HG02870 (cell line): ENCODE measurements at regions not wholly inside any gene's neighbourhood (a gene's known extent, or its start where the extent isn't known, plus 50 kb on each side); places are given as distances from the start of the nearest gene placed in this dataset.

Source experiments
- ATAC-seq: cut with Tn5 transposase; IDR thresholded peaks from one replicate; pipeline ENCODE4 v1.9.1; 2021; ENCODE audit warnings: mild to moderate bottlenecking, moderate library complexity; ENCODE audit not compliant: unreplicated experiment

GRCh38 chr10:78184851-78185692, 151.4 kb downstream of the RPS24 start:
- ATAC-seq, result no peak

- no peak for ATAC-seq
These were observed 152.0 kb downstream of the RPS24 start for GRCh38 chr10:78185693-78186055.

- no peak for ATAC-seq
These were observed 152.9 kb downstream of the RPS24 start for GRCh38 chr10:78186572-78186971.

GRCh38 chr10:78187371-78187770, 153.7 kb downstream of the RPS24 start:
- ATAC-seq, result no peak

- no peak for ATAC-seq
These were observed 154.8 kb downstream of the RPS24 start for GRCh38 chr10:78188446-78188845.

GRCh38 chr10:78190051-78190825, 156.6 kb downstream of the RPS24 start:
- ATAC-seq, result no peak

GRCh38 chr10:78191301-78191700, 157.6 kb downstream of the RPS24 start:
- ATAC-seq, result no peak

- no peak for ATAC-seq
These were observed 159.5 kb downstream of the RPS24 start for GRCh38 chr10:78193189-78193588.

GRCh38 chr10:78194050-78194449, 160.4 kb downstream of the RPS24 start:
- ATAC-seq, result no peak

- ATAC-seq, result no peak
These were observed 161.1 kb downstream of the RPS24 start for GRCh38 chr10:78194539-78195402.

- ATAC-seq, result no peak
These were observed 162.7 kb downstream of the RPS24 start for GRCh38 chr10:78196396-78196795.

GRCh38 chr10:78196964-78197363, 163.3 kb downstream of the RPS24 start:
- no peak for ATAC-seq

- ATAC-seq, result no peak
These were observed 164.1 kb downstream of the RPS24 start for GRCh38 chr10:78197628-78198272.

GRCh38 chr10:78199005-78199725, 165.5 kb downstream of the RPS24 start:
- ATAC-seq, result no peak

- no peak for ATAC-seq
These were observed 166.1 kb downstream of the RPS24 start for GRCh38 chr10:78199759-78200158.

GRCh38 chr10:78200686-78201085, 167.0 kb downstream of the RPS24 start:
- ATAC-seq, result no peak

GRCh38 chr10:78202386-78202785, 168.7 kb downstream of the RPS24 start:
- no peak for ATAC-seq

- ATAC-seq, result no peak
These were observed 170.5 kb downstream of the RPS24 start for GRCh38 chr10:78203915-78204818.

- ATAC-seq, result no peak
These were observed 171.9 kb downstream of the RPS24 start for GRCh38 chr10:78205457-78206016.
